Lower leg skin (tissue), 3 donors: ENCODE measurements at regions not wholly inside any gene's neighbourhood (a gene's known extent, or its start where the extent isn't known, plus 50 kb on each side); places are given as distances from the start of the nearest gene placed in this dataset.

Experiments used
- CTCF ChIP-seq, 3 donors: fragments of 450-650 bp; IDR thresholded peaks; one replicate each; pipeline ENCODE4 v1.5.1; 2016; ENCODE audit warnings: antibody characterized with exemption in 3 of 3, mild to moderate bottlenecking in 3 of 3, moderate library complexity in 2 of 3
- POLR2A ChIP-seq, 2 donors: fragments of 450-650 bp; IDR thresholded peaks; one replicate each; pipeline ENCODE4 v1.6.1; 2016 to 2017; ENCODE audit warnings: antibody characterized with exemption in 2 of 2, mild to moderate bottlenecking in 1 of 2, moderate library complexity in 1 of 2

- TF ChIP-seq CTCF (IDR thresholded peaks at IDR 0.05) (no peak), POLR2A (IDR thresholded peaks at IDR 0.05) (no peak)
These were observed 234.1 kb upstream of the ANKRD55 start for GRCh38 chr5:56467176-56467717.
